Spleen (tissue), 11 donors: ENCODE measurements at regions not wholly inside any gene's neighbourhood (a gene's known extent, or its start where the extent isn't known, plus 50 kb on each side); places are given as distances from the start of the nearest gene placed in this dataset.
"Not testable (repeated sequence)": the region's sequence is repeated elsewhere in the genome, so short reads cannot be mapped to it uniquely, and the experiment has no call there.

Experiments
- DNase-seq: peaks from one replicate; pipeline ENCODE4 v3.0.0-alpha.2; 2020
- H3K27ac ChIP-seq, 8 donors: fragments of 200-600 bp; sonication (generic) in 7 of 8; 1 replicate in 4 of 8; 2 replicates in 4 of 8; pipeline versions ENCODE4 v1.5.0 to v1.8.0; 2016 to 2021; ENCODE audit warnings: inconsistent platforms in 4 of 8, mild to moderate bottlenecking in 4 of 8, moderate library complexity in 1 of 8
- H3K27me3 ChIP-seq, 7 donors: fragments of 200-600 bp; sonication (generic) in 6 of 7; replicated peaks in 1 of 7; 1 replicate in 4 of 7; 2 replicates in 3 of 7; pipeline versions ENCODE4 v1.5.0 to v1.8.0; 2016 to 2021; ENCODE audit warnings: inconsistent platforms in 3 of 7, mild to moderate bottlenecking in 1 of 7
- H3K36me3 ChIP-seq, 6 donors: fragments of 200-600 bp; sonication (generic) in 5 of 6; 1 replicate in 4 of 6; 2 replicates in 2 of 6; pipeline versions ENCODE4 v1.5.0 to v1.8.0; 2016 to 2021; ENCODE audit warnings: inconsistent platforms in 2 of 6
- H3K4me1 ChIP-seq, 6 donors: fragments of 200-600 bp; sonication (generic) in 5 of 6; 1 replicate in 3 of 6; 2 replicates in 3 of 6; pipeline versions ENCODE4 v1.5.0 to v1.8.0; 2016 to 2021; ENCODE audit warnings: inconsistent platforms in 3 of 6
- H3K4me3 ChIP-seq, 8 donors: fragments of 200-600 bp; sonication (generic) in 7 of 8; 1 replicate in 4 of 8; 2 replicates in 4 of 8; pipeline versions ENCODE4 v1.5.0 to v1.8.0; 2016 to 2021; ENCODE audit warnings: inconsistent platforms in 4 of 8, mild to moderate bottlenecking in 4 of 8, moderate library complexity in 2 of 8
- H3K9me3 ChIP-seq, 8 donors: fragments of 200-600 bp; sonication (generic) in 7 of 8; 1 replicate in 4 of 8; 2 replicates in 4 of 8; pipeline versions ENCODE4 v1.5.0 to v1.8.0; 2016 to 2021; ENCODE audit warnings: inconsistent platforms in 4 of 8
- CTCF ChIP-seq, 11 experiments: fragments of 200-600 bp in 7 of 11; fragments of 450-650 bp in 4 of 11; sonication (generic) in 4 of 11; IDR thresholded peaks in 8 of 11; conservative IDR thresholded peaks in 3 of 11; 1 replicate in 7 of 11; 2 replicates in 4 of 11; pipeline versions ENCODE4 v1.4.0 to v1.8.0; 2016 to 2021; ENCODE audit warnings: antibody characterized with exemption in 11 of 11, inconsistent platforms in 4 of 11, mild to moderate bottlenecking in 1 of 11
- POLR2A ChIP-seq, 3 donors: fragments of 450-650 bp; IDR thresholded peaks; one replicate each; pipeline ENCODE4 v1.5.1; 2017; ENCODE audit warnings: antibody characterized with exemption in 3 of 3, mild to moderate bottlenecking in 1 of 3
- POLR2AphosphoS5 ChIP-seq, 3 donors: sonication (generic); formaldehyde crosslinking; IDR thresholded peaks; one replicate each; pipeline ENCODE4 v1.5.1; 2017; ENCODE audit warnings: antibody characterized with exemption in 3 of 3
- WGBS, 5 donors: extraction: QIAGEN DNeasy Blood & Tissue Kit in 3 of 5; methylation state at CpG; one replicate each; pipeline versions ENCODE4 v1.1.5 to v1.1.7; 2013 to 2018; 5-methylcytosine and 5-hydroxymethylcytosine counted together
- intact Hi-C: fragments of 100-400 bp; cut with DNase I; formaldehyde crosslinking; loops from one replicate; pipeline ENCODE4 v1.15.0; 2023; ENCODE audit warnings: low total_unique reads
- donor health status: healthy with polysubstance abuse.
- donor health status: DM: no; HTN: no; CAD: no; lungs with moderate emphysema.
- donor health status: DM: no; HTN: no; CAD: no.
- donor health status: Bipolar disorder and iron deficiency.
- donor health status: healthy.
- donor health status: DM: no; HTN: no; CAD: no.
- donor health status: DM: yes; HTN: yes; CAD: no.

GRCh38 chr3:16770792-16771191, 114.0 kb upstream of the PLCL2 start:
- DNase-seq: no peak
- intact Hi-C loops: no loop called here
- no peak overlapping the region for H3K27ac ChIP-seq
- no peak overlapping the region for H3K4me3 ChIP-seq
- no peaks in the 10 kb centered on the region for H3K4me1 ChIP-seq
- TF ChIP-seq POLR2AphosphoS5 (IDR thresholded peaks at IDR 0.05): no peak
- no peak for TF ChIP-seq CTCF (IDR thresholded peaks at IDR 0.05 in 8 of 11, conservative IDR thresholded peaks at IDR 0.05 in 3 of 11)
- TF ChIP-seq POLR2A (IDR thresholded peaks at IDR 0.05): no peak
- WGBS, 5 donors: 70 to 90% (median 86%) methylated on average over 2 to 4 of the region's 4 CpGs
- H3K27me3 ChIP-seq: no peaks in the 10 kb centered on the region
- no peaks in the 10 kb centered on the region for H3K9me3 ChIP-seq
- H3K36me3 ChIP-seq: no peaks in the 10 kb centered on the region

- H3K4me3 ChIP-seq, DNase-seq, intact Hi-C loops, H3K9me3 ChIP-seq, H3K4me1 ChIP-seq, H3K36me3 ChIP-seq, H3K27me3 ChIP-seq, H3K27ac ChIP-seq: not testable (repeated sequence)
- 81 to 94% (median 86%) methylated on average over 12 to 15 of the region's 15 CpGs for WGBS, 5 donors
Observed at GRCh38 chr3:16773594-16773993, 111.2 kb upstream of the PLCL2 start.

- H3K4me1 ChIP-seq, H3K9me3 ChIP-seq, H3K27ac ChIP-seq, H3K4me3 ChIP-seq, intact Hi-C loops, H3K27me3 ChIP-seq, H3K36me3 ChIP-seq, DNase-seq: not testable (repeated sequence)
- 43 to 68% (median 66%) methylated on average over 10 to 11 of the region's 11 CpGs for WGBS, 5 donors
Observed at GRCh38 chr3:16774536-16774935, 110.2 kb upstream of the PLCL2 start.

GRCh38 chr3:16784973-16785372, 99.8 kb upstream of the PLCL2 start:
- no peaks in the 10 kb centered on the region for H3K27me3 ChIP-seq
- no peak for TF ChIP-seq POLR2A (IDR thresholded peaks at IDR 0.05)
- TF ChIP-seq POLR2AphosphoS5 (IDR thresholded peaks at IDR 0.05): no peak
- no peak for TF ChIP-seq CTCF (IDR thresholded peaks at IDR 0.05 in 8 of 11, conservative IDR thresholded peaks at IDR 0.05 in 3 of 11)
- WGBS, 5 donors: 85 to 94% (median 89%) methylated on average over 2 of the region's 2 CpGs

GRCh38 chr3:16785465-16785864, 99.3 kb upstream of the PLCL2 start:
- Histone ChIP-seq H3K27me3 (no peaks in the 10 kb centered on the region), H3K4me1 (peaks cover 0 to 23% (median 17%) of the 10 kb centered on the region in 6 donors), H3K4me3 (no peak overlapping the region), H3K36me3 (no peaks in the 10 kb centered on the region), H3K27ac (no peak overlapping the region), H3K9me3 (no peaks in the 10 kb centered on the region)
- TF ChIP-seq CTCF (IDR thresholded peaks at IDR 0.05 in 8 of 11, conservative IDR thresholded peaks at IDR 0.05 in 3 of 11) (no peak), POLR2AphosphoS5 (IDR thresholded peaks at IDR 0.05) (no peak), POLR2A (IDR thresholded peaks at IDR 0.05) (no peak)
- no peak for DNase-seq
- 82 to 100% (median 95%) methylated on average over 1 of the region's 1 CpG for WGBS, 5 donors
- intact Hi-C loops: no loop called here

More at GRCh38 chr3:16784973-16785372, 99.8 kb upstream of the PLCL2 start:
- no peak for DNase-seq
- Histone ChIP-seq H3K9me3 (no peaks in the 10 kb centered on the region), H3K27ac (no peak overlapping the region), H3K36me3 (no peaks in the 10 kb centered on the region), H3K4me1 (peaks cover 0 to 18% (median 16%) of the 10 kb centered on the region in 6 donors), H3K4me3 (no peak overlapping the region)
- intact Hi-C loops: no loop called here
